Cardiac muscle cell (in vitro differentiated cells and primary cell): ENCODE measurements at regions not wholly inside any gene's neighbourhood (a gene's known extent, or its start where the extent isn't known, plus 50 kb on each side); places are given as distances from the start of the nearest gene placed in this dataset.
"Not testable (repeated sequence)": the region's sequence is repeated elsewhere in the genome, so short reads cannot be mapped to it uniquely, and the experiment has no call there.

ENCODE experiments used
- DNase-seq, 2 donors: peaks; one replicate each; pipeline versions ENCODE4 v3.0.0 to v3.0.0-alpha.2; 2010 to 2017; ENCODE audit warnings: low read depth in 1 of 2, low spot score in 1 of 2
- H3K27ac ChIP-seq: fragments of 200-600 bp; sonication (generic); 2 replicates; pipeline ENCODE4 v1.5.1; 2016
- H3K27me3 ChIP-seq: fragments of 200-600 bp; sonication (generic); 2 replicates; pipeline ENCODE4 v1.6.0; 2016; ENCODE audit warnings: control low read depth
- H3K36me3 ChIP-seq: fragments of 200-600 bp; sonication (generic); 2 replicates; pipeline ENCODE4 v1.5.1; 2016; ENCODE audit warnings: control low read depth
- H3K4me1 ChIP-seq: fragments of 200-600 bp; sonication (generic); 2 replicates; pipeline ENCODE4 v1.8.1; 2017; ENCODE audit warnings: low read depth, mild to moderate bottlenecking, mixed run types
- H3K4me3 ChIP-seq: fragments of 200-600 bp; sonication (generic); 2 replicates; pipeline ENCODE4 v1.5.1; 2016; ENCODE audit warnings: mild to moderate bottlenecking
- H3K9me3 ChIP-seq: fragments of 200-600 bp; sonication (generic); 2 replicates; pipeline ENCODE4 v1.5.1; 2017; ENCODE audit warnings: low read depth, mild to moderate bottlenecking, control low read depth
- CTCF ChIP-seq: IDR thresholded peaks from 2 replicates; pipeline ENCODE4 v1.5.1; 2012; ENCODE audit warnings: low read depth, mild to moderate bottlenecking, low read length

GRCh38 chr4:159594576-159594975 lies 491.7 kb downstream of the RAPGEF2 start:
- Histone ChIP-seq H3K4me3 (no peak overlapping the region), H3K9me3 (no peaks in the 10 kb centered on the region), H3K27ac (no peak overlapping the region), H3K4me1 (no peaks in the 10 kb centered on the region), H3K27me3 (no peaks in the 10 kb centered on the region), H3K36me3 (no peaks in the 10 kb centered on the region)
- TF ChIP-seq CTCF = no peak
- DNase-seq = no peak

- H3K36me3 ChIP-seq, H3K27me3 ChIP-seq, H3K4me3 ChIP-seq, DNase-seq, H3K9me3 ChIP-seq, H3K27ac ChIP-seq, H3K4me1 ChIP-seq: not testable (repeated sequence)
Observed at GRCh38 chr4:159595101-159595500, 492.2 kb downstream of the RAPGEF2 start.

GRCh38 chr4:159598602-159599001 lies 495.7 kb downstream of the RAPGEF2 start:
- Histone ChIP-seq H3K27ac (no peak overlapping the region), H3K4me3 (no peak overlapping the region), H3K9me3 (no peaks in the 10 kb centered on the region), H3K36me3 (no peaks in the 10 kb centered on the region), H3K27me3 (no peaks in the 10 kb centered on the region), H3K4me1 (peaks cover 8% of the 10 kb centered on the region)
- DNase-seq = peak in 1 of 2 donors; percentile 12
- no peak for TF ChIP-seq CTCF

GRCh38 chr4:159600061-159600460 lies 497.2 kb downstream of the RAPGEF2 start:
- H3K27me3 ChIP-seq = no peaks in the 10 kb centered on the region
- H3K27ac ChIP-seq = no peak overlapping the region
- no peaks in the 10 kb centered on the region for H3K9me3 ChIP-seq
- no peak for DNase-seq
- H3K4me1 ChIP-seq = peaks cover 8% of the 10 kb centered on the region
- no peaks in the 10 kb centered on the region for H3K36me3 ChIP-seq
- TF ChIP-seq CTCF = no peak
- H3K4me3 ChIP-seq = no peak overlapping the region

GRCh38 chr4:159604781-159605180 lies 501.9 kb downstream of the RAPGEF2 start:
- Histone ChIP-seq H3K27me3 (no peaks in the 10 kb centered on the region), H3K9me3 (no peaks in the 10 kb centered on the region), H3K27ac (no peak overlapping the region), H3K4me1 (peaks cover 8% of the 10 kb centered on the region), H3K36me3 (no peaks in the 10 kb centered on the region), H3K4me3 (no peak overlapping the region)
- no peak for TF ChIP-seq CTCF
- no peak for DNase-seq

- TF ChIP-seq CTCF = no peak
- H3K27ac ChIP-seq = no peak overlapping the region
Observed at GRCh38 chr4:159606835-159607234, 504.0 kb downstream of the RAPGEF2 start.

More at GRCh38 chr4:159606835-159607234, 504.0 kb downstream of the RAPGEF2 start:
- no peaks in the 10 kb centered on the region for H3K27me3 ChIP-seq
- H3K36me3 ChIP-seq = no peaks in the 10 kb centered on the region
- H3K4me1 ChIP-seq = peaks cover 4% of the 10 kb centered on the region
- DNase-seq = peak in 1 of 2 donors; percentile 17
- no peak overlapping the region for H3K4me3 ChIP-seq
- H3K9me3 ChIP-seq = no peaks in the 10 kb centered on the region
